Keratinocyte (primary cell): ENCODE measurements at regions not wholly inside any gene's neighbourhood (a gene's known extent, or its start where the extent isn't known, plus 50 kb on each side); places are given as distances from the start of the nearest gene placed in this dataset.

Source experiments
- CTCF ChIP-seq, 3 experiments: IDR thresholded peaks in 1 of 3; conservative IDR thresholded peaks in 1 of 3; optimal IDR thresholded peaks in 1 of 3; 2 replicates in 2 of 3; 3 replicates in 1 of 3; pipeline versions ENCODE3 to v1.5.1; 2011; ENCODE audit warnings: low read length in 3 of 3, mild to moderate bottlenecking in 3 of 3, moderate library complexity in 2 of 3, control low read depth in 1 of 3, inconsistent platforms in 1 of 3; ENCODE audit not compliant: insufficient read depth in 2 of 3; ENCODE audit errors: extremely low read depth in 1 of 3
- EZH2 ChIP-seq: IDR thresholded peaks from one replicate; pipeline ENCODE4 v1.6.1; 2012; ENCODE audit warnings: inconsistent platforms, mild to moderate bottlenecking, low read length, moderate library complexity

- no peak for TF ChIP-seq CTCF (optimal IDR thresholded peaks at IDR 0.05 in 1 of 3, IDR thresholded peaks at IDR 0.05 in 1 of 3, conservative IDR thresholded peaks at IDR 0.05 in 1 of 3; ENCODE audit: extremely low read depth in 1 of 3, insufficient read depth in 2 of 3, low read length in 3 of 3)
- no peak for TF ChIP-seq EZH2
Measured at GRCh38 chr6:27562027-27562410, 89.1 kb upstream of the ZNF184 start.
